GM18498 (cell line): ENCODE measurements at regions not wholly inside any gene's neighbourhood (a gene's known extent, or its start where the extent isn't known, plus 50 kb on each side); places are given as distances from the start of the nearest gene placed in this dataset.

Source experiments
- ATAC-seq: cut with Tn5 transposase; IDR thresholded peaks from one replicate; pipeline ENCODE4 v1.9.1; 2021; ENCODE audit warnings: mild to moderate bottlenecking, moderate library complexity; ENCODE audit not compliant: unreplicated experiment

DNA sequence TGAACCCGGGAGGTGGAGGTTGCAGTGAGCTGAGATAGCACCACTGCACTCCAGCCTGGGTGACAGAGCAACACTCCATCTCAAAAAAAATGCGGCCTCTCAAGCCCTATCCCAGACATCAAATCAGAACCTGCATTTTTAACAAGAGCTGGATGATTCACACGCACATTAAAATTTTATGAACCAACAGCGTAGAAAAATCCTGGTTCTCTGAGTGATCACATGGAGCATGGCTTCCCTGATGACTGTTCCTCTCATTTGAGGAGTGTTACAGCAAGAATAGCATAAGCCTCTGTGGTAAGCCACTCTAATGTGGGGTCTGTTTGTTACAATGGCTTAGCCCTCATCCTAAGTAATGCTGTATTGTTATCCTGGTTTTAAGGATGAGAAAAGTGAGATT lies 163.6 kb downstream of the BRMS1L start:
- ATAC-seq = no peak

DNA sequence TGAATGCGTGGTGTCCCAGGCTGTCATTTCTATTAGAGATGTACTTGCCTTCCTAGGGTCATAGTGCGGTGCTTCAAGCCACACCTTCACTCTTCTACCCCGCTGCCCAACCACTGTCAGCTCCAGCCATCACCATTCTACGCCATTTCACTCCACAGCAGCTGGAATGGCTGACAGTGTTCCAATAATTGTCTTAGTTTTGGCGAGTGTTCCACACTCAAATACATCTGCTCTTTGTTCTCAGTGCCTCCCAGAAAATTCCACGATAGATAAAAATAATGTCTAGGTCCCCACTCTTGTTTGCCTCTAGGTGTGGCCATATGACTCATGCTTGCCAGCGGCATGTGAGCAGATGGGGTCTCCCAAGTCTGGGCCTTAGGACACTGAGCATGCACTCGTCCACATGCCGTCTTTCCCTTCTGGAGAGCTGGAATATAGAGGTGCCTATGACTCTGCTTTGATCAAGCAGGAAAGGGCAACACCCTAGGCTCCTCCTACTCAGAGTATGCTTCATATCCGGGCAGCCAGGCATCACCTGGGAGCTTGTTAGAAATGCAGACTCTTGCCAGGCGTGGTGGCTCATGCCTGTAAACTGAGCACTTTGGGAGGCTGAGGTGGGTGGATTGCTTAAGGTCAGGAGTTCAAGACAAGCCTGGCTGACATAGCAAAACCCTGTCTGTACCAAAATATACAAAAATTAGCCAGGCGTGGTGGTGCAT lies 163.0 kb downstream of the BRMS1L start:
- ATAC-seq = no peak

DNA sequence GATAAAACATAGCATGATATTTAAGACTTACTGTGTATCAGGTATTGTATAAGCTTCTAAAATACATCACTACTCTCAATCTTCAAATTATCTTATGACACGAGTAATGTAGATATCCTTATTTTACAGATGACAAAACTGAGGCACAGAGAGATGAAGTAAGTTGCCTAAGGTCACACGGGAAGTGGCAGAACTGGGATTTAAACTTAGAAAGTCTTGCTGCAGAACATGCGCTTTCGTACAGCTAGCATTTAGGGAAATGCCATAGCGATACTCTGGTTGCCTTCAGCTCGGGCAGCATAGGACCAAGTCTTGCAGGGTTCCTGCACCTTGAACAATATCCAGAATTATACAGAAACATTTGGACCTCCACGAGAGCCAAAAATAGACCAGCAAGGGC lies 162.4 kb downstream of the BRMS1L start:
- ATAC-seq = no peak

DNA sequence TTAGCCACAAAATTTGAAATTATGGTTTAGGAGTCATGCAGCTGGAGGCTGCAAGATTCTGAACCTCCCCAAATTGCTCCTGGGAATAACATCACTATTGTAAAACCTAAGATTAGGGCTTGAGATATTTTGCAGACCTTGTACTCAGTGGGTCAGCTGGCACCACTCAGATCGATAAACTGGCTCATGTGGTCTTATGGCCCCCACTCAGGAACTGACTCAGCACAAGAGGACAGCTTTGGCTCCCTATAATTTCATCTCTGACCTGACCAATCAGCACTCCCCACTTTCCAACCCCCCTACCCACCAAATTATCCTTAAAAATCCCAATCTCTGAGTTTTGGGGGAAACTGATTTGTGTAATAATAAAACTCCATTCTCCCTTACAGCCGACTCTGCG lies 161.6 kb downstream of the BRMS1L start:
- ATAC-seq = no peak

DNA sequence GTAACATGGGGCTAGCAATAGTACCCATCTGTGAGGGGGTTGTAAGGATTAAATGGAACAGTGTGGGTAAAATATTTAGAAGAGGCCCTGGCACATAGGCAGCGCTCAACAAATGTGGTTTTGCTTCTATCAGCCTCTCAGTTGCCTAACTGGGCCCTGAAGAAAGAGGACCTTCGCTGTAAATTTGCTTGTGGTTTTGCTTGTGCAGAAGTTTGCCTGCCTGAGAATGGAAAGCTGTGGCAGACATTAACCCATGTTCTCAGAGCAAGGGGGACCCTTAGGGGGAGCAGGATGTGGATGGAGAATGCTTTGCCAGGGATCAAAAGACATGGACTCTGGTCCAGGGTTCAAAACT lies 160.1 kb downstream of the BRMS1L start:
- ATAC-seq = peak; percentile 84

DNA sequence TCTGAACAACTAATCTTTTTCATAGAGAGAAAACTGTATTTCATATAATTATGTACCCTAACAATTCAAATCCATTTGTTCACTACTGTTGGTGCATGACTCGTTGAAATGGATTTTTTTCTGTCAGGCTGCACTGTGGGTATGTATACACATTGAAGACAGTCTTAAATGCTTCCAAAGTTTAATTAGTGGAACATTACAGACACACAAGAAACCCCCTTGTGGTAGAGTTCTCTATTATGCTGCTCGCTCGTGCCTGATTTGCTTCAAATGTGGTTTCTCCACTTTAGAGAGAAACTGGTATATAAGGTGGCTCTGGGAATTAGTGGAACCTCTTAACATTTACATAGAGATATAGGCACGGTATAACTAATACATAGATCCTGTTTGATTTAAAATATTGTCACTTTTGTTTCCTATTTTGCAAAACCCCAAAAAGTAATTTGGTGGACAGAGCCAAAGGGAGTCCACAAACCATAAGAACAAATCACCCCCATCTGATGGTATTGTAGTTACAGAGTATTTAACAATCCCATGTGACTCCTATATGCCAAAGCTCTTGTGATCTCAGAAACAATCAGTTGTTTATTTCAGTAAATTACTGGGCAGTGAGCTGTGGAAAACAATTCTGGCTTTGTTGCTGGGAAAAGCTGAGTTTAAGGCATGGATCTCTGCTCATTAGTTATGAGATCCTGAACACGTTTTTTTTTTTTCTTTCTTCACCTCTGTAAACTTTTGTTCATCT lies 159.5 kb downstream of the BRMS1L start:
- ATAC-seq = peak; percentile 49

DNA sequence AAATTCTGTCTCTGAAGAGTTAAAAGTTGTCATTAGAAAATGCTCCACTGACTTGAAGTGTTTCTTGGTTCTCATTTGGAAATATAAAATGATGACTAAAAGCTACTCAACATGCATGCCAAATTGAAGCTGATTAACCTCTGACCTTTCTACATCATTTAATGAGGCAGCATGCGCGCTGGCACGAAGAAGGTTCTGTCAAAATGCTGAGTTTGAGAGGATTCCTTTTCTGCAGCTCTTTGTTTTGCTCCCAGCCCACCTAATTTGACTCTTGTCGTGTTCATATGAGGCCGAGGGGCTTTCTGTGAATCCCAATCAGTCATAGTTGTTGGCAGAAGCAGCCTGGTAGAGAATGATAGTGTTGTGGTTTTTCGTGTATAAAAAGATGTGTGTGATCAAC lies 153.4 kb downstream of the BRMS1L start:
- no peak for ATAC-seq

DNA sequence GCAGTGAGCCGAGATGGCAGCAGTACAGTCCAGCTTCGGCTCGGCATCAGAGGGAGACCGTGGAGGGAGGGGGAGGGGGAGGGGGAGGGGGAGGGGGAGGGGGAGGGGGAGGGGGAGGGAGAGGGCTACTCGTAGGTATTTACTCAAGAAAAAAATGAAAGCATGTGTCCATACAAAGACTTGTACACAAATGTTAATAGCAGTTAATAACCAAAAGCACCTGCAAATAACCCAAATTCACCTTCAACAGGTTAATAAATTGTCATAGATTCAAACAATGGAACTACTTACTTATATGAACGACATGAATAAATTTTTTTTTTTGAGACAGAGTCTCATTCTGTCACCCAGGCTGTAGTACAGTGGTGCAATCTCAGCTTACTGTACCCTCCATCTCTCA lies 152.4 kb downstream of the BRMS1L start:
- ATAC-seq = no peak

DNA sequence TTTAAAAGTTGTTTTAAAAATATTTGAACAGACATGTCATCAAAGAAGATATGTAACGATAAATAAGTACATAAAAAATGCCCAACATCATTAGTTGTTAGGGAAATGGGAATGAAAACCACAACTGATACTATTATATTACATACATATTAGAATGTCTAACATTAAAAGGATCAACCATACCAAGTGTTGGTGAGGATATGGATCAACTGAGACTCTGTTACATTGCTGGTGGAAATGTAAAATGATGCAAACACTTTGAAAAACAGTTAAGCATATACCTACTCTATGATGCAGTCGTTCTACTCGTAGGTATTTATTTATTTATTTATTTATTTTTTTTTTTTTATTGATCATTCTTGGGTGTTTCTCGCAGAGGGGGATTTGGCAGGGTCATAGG lies 149.7 kb downstream of the BRMS1L start:
- ATAC-seq = no peak

DNA sequence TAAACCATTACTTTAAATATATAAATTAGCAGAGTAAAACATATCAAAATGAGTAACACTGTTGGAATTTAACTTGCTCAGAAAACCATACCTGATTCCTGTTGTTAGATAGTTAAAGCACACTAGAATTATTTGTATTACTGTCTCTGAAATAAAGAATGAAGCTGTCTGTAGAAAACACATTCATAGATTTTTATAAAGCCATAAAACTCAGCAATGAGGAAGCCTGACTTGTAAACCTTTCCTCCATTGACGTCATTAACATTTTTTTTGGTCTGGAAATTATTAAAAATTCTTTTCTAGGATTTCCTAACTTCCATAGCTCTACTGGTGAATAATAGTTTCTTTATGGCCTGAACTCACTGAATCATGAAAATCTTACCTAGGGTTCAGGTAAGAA lies 147.6 kb downstream of the BRMS1L start:
- no peak for ATAC-seq

DNA sequence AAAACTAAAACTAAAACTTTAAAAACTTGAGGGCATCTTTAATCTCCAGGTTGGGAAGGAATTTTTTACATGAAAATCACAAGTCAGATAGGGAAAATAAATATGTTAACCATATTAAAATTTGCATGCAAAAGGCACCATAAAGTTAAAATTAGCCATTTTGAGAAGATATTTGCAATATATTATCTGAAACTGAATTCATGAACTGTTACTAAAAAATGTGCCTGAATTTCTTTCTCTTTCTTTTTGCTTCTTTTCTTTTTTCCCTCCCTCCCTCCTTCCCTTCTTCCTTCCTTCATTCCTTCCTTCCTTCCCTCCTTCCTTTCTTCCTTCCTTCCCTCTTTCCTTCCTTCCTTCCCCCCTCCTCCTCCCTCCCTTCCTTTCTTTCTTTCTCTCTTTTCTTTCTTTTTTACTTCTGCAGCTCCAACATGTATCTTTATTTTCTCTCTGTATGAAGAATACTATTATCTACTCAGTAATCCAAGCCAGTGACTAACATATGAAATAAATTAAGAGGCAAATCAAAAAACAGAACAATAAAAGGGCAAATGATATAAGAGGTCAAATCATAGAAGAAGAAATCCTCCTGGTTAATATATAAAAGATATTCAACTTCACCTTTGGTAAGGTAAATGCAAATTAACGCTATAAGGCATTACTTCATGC lies 146.0 kb downstream of the BRMS1L start:
- no peak for ATAC-seq

DNA sequence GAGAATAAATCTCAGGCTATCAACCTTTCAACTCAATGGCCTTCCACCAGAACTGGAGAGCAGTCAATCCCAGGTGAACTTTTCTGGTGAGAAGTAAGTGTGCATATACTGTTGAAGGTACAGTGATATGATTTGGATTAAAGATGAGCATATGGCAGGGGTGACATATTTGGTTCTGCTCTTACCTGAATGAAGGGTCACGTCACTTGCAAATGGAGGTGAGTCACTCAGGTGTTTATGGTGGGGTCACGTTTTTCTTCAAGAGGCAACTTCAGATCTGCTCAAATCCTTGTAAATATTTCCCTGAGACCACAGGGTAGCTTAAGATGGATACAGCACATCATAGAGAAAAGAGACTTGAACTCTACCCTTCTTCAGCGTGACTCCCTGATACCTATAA lies 143.2 kb downstream of the BRMS1L start:
- ATAC-seq = no peak

DNA sequence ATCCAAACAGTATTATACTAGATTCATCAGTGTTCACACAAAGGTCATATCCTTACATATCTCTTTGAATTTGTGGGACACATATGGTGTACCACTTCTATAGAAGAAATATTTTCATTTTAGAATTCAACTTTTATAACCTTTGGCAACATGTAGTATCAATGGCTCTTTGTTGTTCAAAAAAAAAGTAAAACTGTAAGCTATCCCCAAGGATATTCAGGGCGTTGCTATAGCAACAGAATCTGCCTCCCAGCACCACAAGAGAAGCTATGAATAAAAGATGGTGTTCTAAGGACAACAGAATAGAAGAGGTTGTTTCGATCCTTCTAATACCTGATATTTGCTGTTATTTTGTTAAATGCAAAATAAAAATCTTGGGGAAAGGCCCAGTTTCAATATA lies 139.3 kb downstream of the BRMS1L start:
- ATAC-seq = no peak

DNA sequence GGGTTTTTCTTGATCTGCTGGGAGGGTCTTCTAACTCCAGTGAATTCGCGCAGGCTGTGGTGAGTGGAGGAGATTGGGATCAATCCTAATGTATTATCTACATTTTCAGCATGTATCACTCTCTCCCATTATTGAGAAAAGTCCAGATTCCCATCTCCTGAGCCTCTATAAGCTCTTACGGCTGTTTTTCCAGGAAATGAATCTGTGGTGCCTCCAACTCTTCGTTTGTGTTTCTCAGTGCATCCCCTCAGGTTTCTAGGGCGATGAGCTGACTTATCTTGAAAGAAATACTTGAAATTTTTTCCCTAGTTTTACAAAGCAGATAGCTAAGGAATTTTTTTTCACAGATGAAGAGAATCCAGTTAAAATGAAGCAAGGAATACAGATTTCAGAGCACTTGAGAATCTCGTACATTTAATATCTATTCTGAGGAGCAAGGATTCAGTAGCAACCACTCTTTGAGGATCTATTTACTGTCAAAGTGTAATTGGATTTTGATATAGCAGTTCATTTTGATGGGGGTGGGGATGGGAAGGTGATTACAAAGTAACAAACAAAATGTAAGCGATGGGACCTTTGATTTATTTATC lies 138.7 kb downstream of the BRMS1L start:
- no peak for ATAC-seq

DNA sequence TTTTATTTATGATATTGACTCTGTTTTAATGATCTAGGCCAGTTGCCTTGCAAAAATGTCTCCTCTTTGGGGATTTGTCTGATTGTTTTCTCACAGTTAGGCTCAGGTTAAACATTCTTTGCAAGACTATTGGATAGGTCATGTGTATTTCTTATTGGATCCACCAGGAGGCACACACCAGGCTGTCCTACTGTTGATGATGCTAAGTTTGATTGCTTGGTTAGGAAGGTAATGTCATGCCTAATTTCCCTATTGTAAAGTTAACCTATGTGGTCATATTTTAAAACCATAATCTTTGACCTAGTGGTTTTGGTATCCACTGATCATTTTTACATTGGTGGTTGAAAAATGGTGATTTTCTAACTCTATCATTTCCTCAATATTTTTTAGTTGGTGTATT lies 137.1 kb downstream of the BRMS1L start:
- peak; percentile 72 for ATAC-seq

DNA sequence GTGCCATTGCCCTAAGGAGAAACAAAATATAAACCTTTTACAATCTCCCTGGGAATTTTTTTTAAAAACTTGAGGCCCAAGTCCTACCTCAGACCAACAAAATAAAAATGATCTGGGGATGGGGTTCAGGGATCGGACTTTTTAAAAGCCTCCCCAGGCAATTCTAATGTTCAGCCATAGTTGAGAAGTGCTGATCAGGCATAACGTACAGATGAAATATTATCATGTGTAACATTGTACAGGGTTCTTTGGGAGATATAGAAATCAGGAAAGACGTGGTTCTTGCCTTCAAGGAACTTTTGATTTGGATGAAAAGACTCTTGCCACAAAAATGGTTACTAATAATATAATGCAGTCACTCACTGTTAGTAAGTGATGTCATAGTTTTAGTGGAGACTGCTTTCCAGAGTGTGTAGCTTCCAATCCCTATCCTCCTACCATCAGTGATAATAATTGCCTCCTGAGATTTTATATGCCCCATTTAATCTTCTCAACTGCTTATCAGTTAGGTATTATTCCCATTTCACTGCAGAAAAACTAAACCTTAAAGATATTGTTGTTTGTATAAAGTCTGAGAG lies 135.6 kb downstream of the BRMS1L start:
- ATAC-seq = no peak

DNA sequence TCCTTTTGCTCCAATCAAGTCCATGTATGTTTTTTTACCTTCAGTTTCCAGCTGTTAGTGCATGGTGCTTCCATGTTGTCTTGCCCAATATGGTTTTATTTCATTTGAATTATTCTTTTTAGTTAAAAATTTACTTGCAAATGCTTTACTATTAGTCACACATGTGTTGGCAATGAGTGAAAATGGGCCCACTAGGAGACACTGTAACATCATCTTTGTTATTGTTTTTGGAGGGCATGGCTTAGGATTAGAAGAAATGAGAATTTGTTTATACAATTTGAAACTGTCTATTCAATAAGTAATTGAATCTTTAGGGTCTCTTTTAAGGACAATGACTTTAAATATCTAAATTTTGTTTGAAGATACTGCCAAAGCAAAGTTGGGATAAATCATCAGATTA lies 133.7 kb downstream of the BRMS1L start:
- no peak for ATAC-seq

DNA sequence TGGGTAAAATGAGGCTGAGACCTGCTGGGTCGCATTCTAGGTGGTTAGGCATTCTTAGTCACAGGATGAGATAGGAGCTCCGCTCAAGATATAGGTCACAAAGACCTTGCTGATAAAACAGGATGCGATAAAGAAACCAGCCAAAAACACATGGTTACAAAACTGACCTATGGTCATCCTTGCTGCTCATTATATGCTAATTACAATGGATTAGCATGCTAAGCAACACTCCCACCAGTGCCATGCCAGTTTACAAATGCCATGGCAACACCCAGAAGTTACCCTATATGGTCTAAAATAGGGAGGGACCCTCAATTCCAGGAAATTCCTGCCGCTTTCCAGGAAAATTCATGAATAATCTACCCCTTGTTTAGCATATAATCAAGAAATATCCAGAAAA lies 132.4 kb downstream of the BRMS1L start:
- no peak for ATAC-seq

DNA sequence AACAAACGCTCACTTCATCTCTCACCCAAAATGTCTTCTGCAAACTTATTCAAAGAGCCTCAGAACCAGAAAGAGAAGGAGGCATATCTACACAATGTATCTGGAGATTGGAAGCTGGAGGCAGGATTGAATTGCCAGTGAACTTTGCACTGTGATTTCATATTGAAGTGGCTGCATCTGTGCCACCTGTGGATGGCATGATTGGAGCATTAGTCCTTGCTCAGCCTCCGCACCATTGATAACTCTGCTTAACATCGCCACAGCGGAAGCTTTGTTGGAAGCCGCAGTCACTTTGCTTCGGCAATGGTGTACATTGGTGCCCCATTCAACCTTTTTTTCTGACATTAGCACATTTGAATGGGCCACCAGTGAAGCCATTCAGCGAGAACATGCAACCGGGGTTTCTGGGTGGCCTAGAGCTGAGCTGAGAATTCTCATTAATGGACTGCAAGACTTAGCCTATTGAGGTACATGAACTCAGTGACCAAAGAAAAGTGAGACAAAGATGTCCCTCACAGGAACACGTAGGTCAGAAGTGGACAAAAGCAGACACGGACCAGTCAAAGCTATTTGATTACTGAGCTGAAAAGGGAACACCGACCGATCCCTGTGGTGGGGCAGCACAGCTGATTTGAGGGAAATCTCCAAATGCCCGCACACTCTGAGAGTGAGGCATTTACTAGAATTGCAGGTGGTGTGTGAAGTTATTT lies 130.4 kb downstream of the BRMS1L start:
- ATAC-seq = no peak

DNA sequence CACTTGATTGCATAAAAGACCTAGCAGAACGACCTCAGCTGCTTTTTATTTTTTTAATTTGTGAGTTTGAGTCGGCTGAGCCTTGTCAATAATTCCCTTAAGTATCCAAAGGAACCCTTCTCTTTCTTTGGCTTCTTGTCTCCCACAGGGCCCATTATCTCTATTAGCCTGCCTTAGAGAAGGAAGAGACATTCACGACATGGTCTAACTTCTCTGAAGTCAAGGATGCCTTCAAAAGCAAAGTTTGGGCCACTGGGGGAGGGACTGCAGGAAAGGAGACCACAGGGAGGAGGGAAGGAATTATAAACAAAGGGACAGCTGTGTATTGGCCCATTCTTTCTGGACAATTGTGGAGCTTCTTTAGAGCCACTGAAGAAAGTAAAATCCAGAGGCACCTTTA lies 126.4 kb downstream of the BRMS1L start:
- no peak for ATAC-seq
